Prostate gland (tissue), 2 donors: ENCODE measurements at regions not wholly inside any gene's neighbourhood (a gene's known extent, or its start where the extent isn't known, plus 50 kb on each side); places are given as distances from the start of the nearest gene placed in this dataset.
"Not testable (repeated sequence)": the region's sequence is repeated elsewhere in the genome, so short reads cannot be mapped to it uniquely, and the experiment has no call there.

Source experiments
- DNase-seq: peaks from one replicate; pipeline ENCODE4 v3.0.0-alpha.2; 2019; ENCODE audit warnings: low spot score
- H3K27ac ChIP-seq, 2 donors: fragments of 200-600 bp; sonication (generic); 2 replicates each; pipeline ENCODE4 v1.5.1; 2017 to 2019
- H3K27me3 ChIP-seq: fragments of 200-600 bp; sonication (generic); replicated peaks from 2 replicates; pipeline ENCODE4 v1.5.1; 2019; ENCODE audit not compliant: insufficient read depth
- H3K36me3 ChIP-seq, 2 donors: fragments of 200-600 bp; sonication (generic); 1 replicate in 1 of 2; 2 replicates in 1 of 2; pipeline versions ENCODE4 v1.5.1 to v1.8.1; 2017 to 2019
- H3K4me1 ChIP-seq: fragments of 200-600 bp; sonication (generic); replicated peaks from 2 replicates; pipeline ENCODE4 v1.5.1; 2019
- H3K4me3 ChIP-seq, 2 donors: fragments of 200-600 bp; sonication (generic); 2 replicates each; pipeline ENCODE4 v1.5.1; 2017 to 2019
- H3K9me3 ChIP-seq: fragments of 200-600 bp; sonication (generic); 2 replicates; pipeline ENCODE4 v1.5.1; 2017
- CTCF ChIP-seq, 4 experiments: fragments of 200-600 bp in 2 of 4; fragments of 450-650 bp in 2 of 4; sonication (generic) in 2 of 4; IDR thresholded peaks; 1 replicate in 3 of 4; 2 replicates in 1 of 4; pipeline ENCODE4 v1.5.1; 2016 to 2019; ENCODE audit warnings: antibody characterized with exemption in 4 of 4, mild to moderate bottlenecking in 2 of 4, moderate library complexity in 2 of 4
- POLR2A ChIP-seq: fragments of 450-650 bp; IDR thresholded peaks from one replicate; pipeline ENCODE4 v1.6.1; 2016; ENCODE audit warnings: antibody characterized with exemption, mild to moderate bottlenecking
- POLR2AphosphoS5 ChIP-seq: sonication (generic); formaldehyde crosslinking; IDR thresholded peaks from one replicate; pipeline ENCODE4 v1.6.1; 2017; ENCODE audit warnings: antibody characterized with exemption
- WGBS: methylation state at CpG from one replicate; pipeline ENCODE4 v1.1.5; 2018; 5-methylcytosine and 5-hydroxymethylcytosine counted together
- intact Hi-C: fragments of 100-400 bp; cut with DNase I; formaldehyde crosslinking; loops from one replicate; pipeline ENCODE4 v1.14.2; 2022

- H3K4me3 ChIP-seq, result peak overlapping the region; percentile 38 to 39
- H3K4me1 ChIP-seq, result no peaks in the 10 kb centered on the region
- intact Hi-C loops, result no loop called here
- peak overlapping the region; percentile 84 to 86 for H3K27ac ChIP-seq
- no peaks in the 10 kb centered on the region for H3K36me3 ChIP-seq
- H3K9me3 ChIP-seq, result no peaks in the 10 kb centered on the region
- TF ChIP-seq CTCF (IDR thresholded peaks at IDR 0.05), result no peak
- no peak for TF ChIP-seq POLR2A
- no peak for TF ChIP-seq POLR2AphosphoS5
- WGBS, result 5% methylated on average over 2 of the region's 2 CpGs
- H3K27me3 ChIP-seq, result no peaks in the 10 kb centered on the region
- DNase-seq, result no peak
Observed at GRCh38 chrX:52261125-52261462, 76.4 kb downstream of the MAGED4 start.

GRCh38 chrX:52261463-52262194 lies 76.9 kb downstream of the MAGED4 start:
- Histone ChIP-seq H3K4me1 (no peaks in the 10 kb centered on the region), H3K27me3 (no peaks in the 10 kb centered on the region), H3K4me3 (peak overlapping the region; percentile 38 to 39), H3K36me3 (no peaks in the 10 kb centered on the region), H3K27ac (peak overlapping the region; percentile 84 to 86), H3K9me3 (no peaks in the 10 kb centered on the region)
- under 1% methylated on average over 22 of the region's 41 CpGs for WGBS
- intact Hi-C loops, result no loop called here
- DNase-seq, result peak; percentile 88
- TF ChIP-seq POLR2AphosphoS5, result peak; percentile 76
- peak; percentile 61 to 96 (median 86) for TF ChIP-seq CTCF (IDR thresholded peaks at IDR 0.05)
- TF ChIP-seq POLR2A, result peak; percentile 55

DNA sequence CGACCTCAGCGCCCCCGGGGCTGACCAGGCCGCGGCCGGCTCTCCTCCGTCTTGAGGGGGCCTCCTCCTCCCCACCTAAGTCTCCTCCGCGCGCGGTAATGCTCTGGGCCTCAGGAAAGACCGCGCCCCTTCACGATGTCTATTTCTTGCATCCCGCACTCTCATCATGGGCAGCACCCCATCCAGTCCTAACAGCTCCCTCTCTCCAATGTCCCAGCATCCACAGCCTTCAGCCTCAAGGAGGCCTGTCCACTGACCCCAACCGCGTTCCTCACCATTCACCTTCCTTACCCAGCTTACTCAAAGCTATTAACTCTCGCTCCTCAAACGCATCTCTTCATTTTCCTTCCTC lies 77.5 kb downstream of the MAGED4 start:
- H3K4me1 ChIP-seq, result no peaks in the 10 kb centered on the region
- no peaks in the 10 kb centered on the region for H3K9me3 ChIP-seq
- intact Hi-C loops, result no loop called here
- 8% methylated on average over 19 of the region's 19 CpGs for WGBS
- H3K36me3 ChIP-seq, result no peaks in the 10 kb centered on the region
- H3K4me3 ChIP-seq, result peak overlapping the region; percentile 38 to 39
- no peak for DNase-seq
- TF ChIP-seq POLR2A (no peak), CTCF (IDR thresholded peaks at IDR 0.05) (no peak), POLR2AphosphoS5 (no peak)
- peak overlapping the region; percentile 84 to 86 for H3K27ac ChIP-seq
- H3K27me3 ChIP-seq, result no peaks in the 10 kb centered on the region

GRCh38 chrX:52263417-52263816 lies 78.7 kb downstream of the MAGED4 start:
- Histone ChIP-seq H3K4me3 (no peak overlapping the region), H3K27ac (no peak overlapping the region), H3K36me3 (no peaks in the 10 kb centered on the region), H3K4me1 (no peaks in the 10 kb centered on the region), H3K27me3 (no peaks in the 10 kb centered on the region), H3K9me3 (no peaks in the 10 kb centered on the region)
- 84% methylated on average over 5 of the region's 5 CpGs for WGBS
- no peak for TF ChIP-seq POLR2A
- no peak for TF ChIP-seq CTCF (IDR thresholded peaks at IDR 0.05)
- TF ChIP-seq POLR2AphosphoS5, result no peak
- intact Hi-C loops, result no loop called here
- DNase-seq, result no peak

DNA sequence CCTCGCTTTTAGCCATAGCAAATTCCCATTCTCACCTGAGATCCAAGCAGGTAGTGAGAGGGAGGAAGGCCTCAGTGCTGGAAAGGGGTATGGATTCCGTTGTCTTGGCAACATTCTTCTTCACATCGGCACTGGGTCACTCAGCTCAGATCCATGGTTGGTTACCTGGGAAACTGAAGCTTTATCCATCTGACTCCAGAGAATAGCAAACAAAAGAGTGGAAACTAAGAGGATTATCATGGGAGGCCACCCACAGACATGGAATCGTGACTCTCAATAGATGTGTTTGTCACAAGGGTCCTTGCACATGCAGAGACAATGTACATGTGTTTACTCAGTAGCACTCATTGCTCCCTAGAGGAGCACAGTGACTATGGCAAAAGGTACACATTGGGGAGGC lies 81.0 kb downstream of the MAGED4 start:
- no peak for DNase-seq
- no peak for TF ChIP-seq CTCF (IDR thresholded peaks at IDR 0.05)
- H3K36me3 ChIP-seq, result no peaks in the 10 kb centered on the region
- 64% methylated on average over 4 of the region's 4 CpGs for WGBS
- intact Hi-C loops, result no loop called here
- no peaks in the 10 kb centered on the region for H3K9me3 ChIP-seq
- H3K27ac ChIP-seq, result no peak overlapping the region
- no peaks in the 10 kb centered on the region for H3K4me1 ChIP-seq
- H3K27me3 ChIP-seq, result no peaks in the 10 kb centered on the region
- no peak overlapping the region for H3K4me3 ChIP-seq

DNA sequence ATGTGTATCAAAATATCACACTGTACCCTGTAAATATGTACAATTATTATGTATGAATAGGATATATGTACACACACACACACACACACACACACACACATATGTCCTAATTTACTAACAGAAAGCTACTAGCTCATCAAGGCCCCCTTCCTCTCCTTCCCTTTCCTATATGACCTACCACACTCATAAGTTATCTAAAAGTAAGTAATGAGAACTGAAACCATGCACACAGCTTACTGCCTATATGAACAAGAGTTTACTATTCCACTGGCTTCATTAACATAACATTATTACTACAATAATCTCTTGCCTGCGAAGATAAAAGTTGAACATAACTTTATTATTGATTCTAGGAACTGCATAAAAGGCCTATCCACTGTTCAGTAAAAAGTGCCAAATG lies 83.8 kb downstream of the MAGED4 start:
- intact Hi-C loops, result not testable (repeated sequence)
- WGBS, result 82% methylated on average over 1 of the region's 1 CpG

More for the DNA sequence above, 83.8 kb downstream of the MAGED4 start:
- H3K27me3 ChIP-seq, DNase-seq, H3K9me3 ChIP-seq, H3K4me3 ChIP-seq, H3K4me1 ChIP-seq, H3K36me3 ChIP-seq, H3K27ac ChIP-seq: not testable (repeated sequence)
